GM18873 (cell line): ENCODE measurements at regions not wholly inside any gene's neighbourhood (a gene's known extent, or its start where the extent isn't known, plus 50 kb on each side); places are given as distances from the start of the nearest gene placed in this dataset.
"Not testable (repeated sequence)": the region's sequence is repeated elsewhere in the genome, so short reads cannot be mapped to it uniquely, and the experiment has no call there.

ENCODE experiments used
- ATAC-seq: cut with Tn5 transposase; IDR thresholded peaks from one replicate; pipeline ENCODE4 v1.9.1; 2021; ENCODE audit warnings: mild to moderate bottlenecking, moderate library complexity, moderate number of reproducible peaks; ENCODE audit not compliant: unreplicated experiment, low FRiP score

DNA sequence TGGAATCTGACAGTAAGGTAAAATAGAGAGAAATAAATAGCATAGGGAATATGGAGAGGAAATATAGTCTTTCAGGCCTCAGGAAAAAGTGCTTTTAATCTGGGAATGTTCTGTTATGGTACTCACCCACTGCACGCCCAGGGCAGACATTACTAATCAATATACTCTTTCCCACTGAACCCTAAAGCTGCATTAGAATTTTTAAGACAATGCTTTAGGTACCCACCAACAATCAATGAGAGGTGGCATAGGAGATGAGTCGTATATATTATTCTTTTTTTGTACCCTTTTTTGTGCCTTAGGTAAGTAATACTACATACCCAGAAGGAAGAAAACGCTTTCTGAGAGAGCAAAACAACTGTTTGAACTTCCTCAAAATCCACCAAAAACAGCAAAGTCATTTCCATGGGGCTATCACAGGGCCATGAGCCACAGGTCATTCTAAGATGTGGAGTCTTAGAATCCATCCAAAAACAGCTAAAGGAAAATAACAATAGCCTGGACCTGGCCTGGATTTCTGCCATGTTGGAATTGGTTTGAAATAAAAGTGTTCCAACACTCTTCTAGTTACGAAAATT, 542.1 kb downstream of the XYLT1 start:
- no peak for ATAC-seq

GRCh38 chr16:16930309-16931000, 540.3 kb downstream of the XYLT1 start:
- no peak for ATAC-seq

GRCh38 chr16:16933861-16934260, 536.9 kb downstream of the XYLT1 start:
- ATAC-seq = no peak

- no peak for ATAC-seq
Measured at GRCh38 chr16:16934660-16935059, 536.1 kb downstream of the XYLT1 start.

DNA sequence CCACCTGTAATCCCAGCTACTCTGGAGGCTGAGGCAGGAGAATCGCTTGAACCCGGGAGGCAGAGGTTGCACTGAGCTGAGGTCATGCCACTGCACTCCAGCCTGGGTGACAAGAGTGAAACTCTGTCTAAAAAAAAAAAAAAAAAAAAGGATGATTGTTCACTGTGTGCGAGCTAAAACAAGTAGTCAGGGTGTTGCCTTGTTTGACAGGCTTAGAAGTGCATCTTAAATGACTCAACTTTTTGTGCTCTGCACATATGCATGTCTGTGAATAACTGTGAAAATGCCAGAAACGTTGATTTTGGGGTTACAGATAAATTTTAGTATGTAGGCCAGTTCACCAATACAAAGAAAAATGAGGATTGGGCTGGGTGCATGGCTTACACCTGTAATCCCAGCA, 534.9 kb downstream of the XYLT1 start:
- not testable (repeated sequence) for ATAC-seq

DNA sequence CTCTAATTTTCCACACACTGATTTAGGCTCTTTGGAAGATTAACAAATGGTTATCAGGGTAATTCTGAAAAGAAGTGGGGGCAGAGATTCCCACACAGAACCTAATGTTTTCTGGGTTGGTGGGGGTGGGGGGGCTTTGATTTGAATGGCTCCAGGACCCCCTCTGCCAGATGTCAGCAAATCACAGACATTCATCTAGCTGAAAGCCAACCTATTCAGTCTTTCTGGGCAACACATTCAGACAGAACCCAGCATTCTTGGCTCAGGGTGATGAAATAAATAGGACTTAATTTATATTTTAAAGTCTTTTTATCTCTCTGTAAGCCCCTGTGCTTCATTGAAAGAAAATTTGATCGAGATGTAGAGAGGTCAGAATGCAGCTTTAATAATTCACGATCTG, 533.2 kb downstream of the XYLT1 start:
- ATAC-seq = no peak

DNA sequence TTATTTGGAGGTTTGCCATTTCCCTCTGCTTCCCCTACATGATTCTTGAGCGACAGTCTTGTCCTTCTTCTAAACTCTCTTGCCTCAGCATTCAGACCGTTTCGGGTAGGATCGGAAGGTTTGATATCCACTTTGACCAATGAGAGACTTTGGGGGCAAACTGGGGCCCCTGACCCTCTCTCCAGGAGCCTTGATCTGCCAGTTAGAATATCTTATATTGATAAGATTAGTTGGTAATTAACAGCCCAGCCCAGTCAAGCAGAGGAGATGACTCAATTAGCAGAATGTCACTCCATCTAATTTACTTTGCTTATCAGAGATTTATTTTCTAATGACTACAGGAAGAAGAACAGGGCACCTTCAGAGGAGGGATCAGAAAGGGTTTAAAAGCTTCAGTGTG, 532.8 kb downstream of the XYLT1 start:
- no peak for ATAC-seq

GRCh38 chr16:16938980-16939379, 531.8 kb downstream of the XYLT1 start:
- ATAC-seq = no peak

DNA sequence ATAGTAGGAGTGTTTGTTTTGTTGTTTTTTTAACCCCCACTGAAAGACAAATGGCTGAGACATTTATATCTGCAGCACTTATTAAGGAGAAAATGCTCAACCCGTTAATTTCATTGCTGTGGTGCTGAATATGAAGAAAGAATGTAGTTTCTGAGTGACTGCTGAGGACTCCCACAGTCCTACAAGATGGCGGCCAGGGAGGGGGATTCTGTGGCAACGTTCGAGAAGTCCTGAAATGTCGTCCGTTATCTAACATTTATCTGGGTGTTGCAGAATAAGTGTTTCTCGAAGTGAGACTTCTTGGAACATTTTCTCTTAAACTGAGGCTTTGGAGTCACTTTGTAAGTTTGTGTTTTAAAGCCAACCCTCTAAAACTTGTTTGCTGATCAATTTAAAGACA, 530.4 kb downstream of the XYLT1 start:
- ATAC-seq = no peak

DNA sequence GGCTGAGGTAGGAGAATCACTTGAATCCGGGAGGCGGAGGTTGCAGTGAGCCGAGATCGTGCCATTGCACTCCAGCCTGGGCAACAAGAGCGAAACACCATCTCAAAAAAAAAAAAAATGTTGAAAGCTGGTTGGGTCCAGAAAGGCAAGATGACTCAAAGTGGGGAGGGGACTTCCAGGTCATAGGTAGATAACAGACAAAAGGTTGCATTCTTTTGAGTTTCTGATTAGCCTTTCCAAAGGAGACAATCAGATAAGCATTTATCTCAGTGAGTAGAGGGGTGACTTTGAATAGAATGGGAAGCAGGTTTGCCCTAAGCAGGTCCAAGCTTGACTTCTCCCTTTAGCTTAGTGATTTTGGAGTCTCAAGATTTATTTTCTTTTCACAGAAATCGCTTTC, 527.9 kb downstream of the XYLT1 start:
- ATAC-seq = not testable (repeated sequence)

- ATAC-seq = no peak
Measured at GRCh38 chr16:16945207-16945606, 525.6 kb downstream of the XYLT1 start.

DNA sequence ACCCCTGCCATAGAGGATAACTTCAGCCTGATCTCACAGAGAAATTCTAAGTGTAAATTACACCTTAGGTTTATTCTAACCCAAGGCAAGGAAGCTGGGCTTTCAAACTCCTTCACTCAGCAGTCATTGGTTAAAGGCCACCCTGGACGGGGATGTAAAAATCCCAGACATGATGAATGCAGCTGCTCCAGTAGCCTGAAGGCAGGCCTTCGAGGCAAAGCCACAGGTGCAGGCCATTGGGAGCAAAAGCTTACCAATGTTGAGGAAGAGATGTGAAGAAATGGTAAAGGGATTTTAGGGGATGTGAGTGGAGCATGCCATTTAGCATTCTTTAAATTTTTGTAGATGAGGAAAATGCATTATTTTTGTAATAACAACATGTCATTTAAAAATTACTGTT, 514.4 kb downstream of the XYLT1 start:
- no peak for ATAC-seq

GRCh38 chr16:16960785-16961184, 510.0 kb downstream of the XYLT1 start:
- ATAC-seq = no peak

- no peak for ATAC-seq
Measured at GRCh38 chr16:16966439-16966838, 504.3 kb downstream of the XYLT1 start.

GRCh38 chr16:16971042-16971441, 499.7 kb downstream of the XYLT1 start:
- ATAC-seq = no peak

GRCh38 chr16:16972831-16973230, 497.9 kb downstream of the XYLT1 start:
- no peak for ATAC-seq

DNA sequence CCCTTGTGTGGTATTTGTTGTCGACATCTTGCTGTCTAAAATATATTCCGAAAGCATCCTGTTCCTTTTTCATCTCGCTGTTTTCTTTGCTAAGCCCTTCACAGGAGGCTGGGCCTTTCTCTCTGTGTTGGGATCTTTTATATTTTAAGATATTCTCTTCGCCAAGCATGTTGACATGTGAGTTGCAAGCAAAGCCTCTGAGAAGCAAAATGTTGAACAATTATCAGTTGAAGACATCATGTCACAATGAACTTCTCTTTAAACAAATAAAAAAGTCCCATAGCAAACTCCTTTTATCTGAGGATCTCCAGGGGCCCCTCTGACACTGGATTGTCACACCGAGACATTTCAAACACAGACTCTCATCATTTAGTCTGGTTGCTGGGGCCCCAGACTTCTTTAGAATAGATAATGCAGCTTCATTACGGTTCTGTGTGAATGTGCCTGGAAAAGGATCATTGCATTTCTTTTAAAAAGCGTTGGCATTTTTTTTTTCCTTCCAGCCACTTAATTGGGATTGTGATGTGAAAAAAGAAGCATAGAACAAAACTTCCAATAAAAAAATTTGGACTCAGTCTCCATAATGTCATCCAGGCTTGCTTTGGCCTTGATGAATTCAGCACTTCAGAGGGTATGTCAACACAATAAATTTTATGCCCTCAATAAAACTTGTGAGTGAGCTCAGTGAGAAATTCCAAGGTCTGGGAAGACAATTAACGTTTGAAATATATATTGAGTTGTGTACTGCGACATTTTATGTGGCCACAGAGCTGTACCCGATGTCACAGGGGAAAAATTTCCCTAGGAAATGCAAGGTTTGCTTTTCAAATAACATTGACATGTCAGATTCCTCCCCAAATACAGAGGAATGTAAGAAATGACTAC, 496.8 kb downstream of the XYLT1 start:
- ATAC-seq = no peak

- ATAC-seq = no peak
Measured at GRCh38 chr16:16982614-16983013, 488.1 kb downstream of the XYLT1 start.

DNA sequence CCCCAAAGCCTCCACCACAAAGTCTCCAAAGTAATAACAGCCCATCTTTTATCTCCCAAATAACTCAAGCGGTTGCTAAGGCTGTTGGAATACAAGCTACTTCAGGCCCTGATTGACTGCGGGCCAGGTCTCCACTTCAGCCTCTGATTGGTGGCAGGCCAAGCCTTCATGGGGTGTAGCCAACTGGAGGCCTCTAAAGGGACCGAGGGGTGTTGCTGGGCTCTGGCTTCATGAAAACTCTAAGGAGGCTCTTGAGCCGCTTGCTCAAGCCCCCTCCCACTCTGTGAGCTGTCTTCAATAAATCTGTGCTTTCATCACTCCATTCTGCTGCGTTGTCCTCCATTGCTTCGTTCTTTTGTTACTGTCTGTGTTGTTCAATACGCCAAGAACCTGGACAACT, 487.2 kb downstream of the XYLT1 start:
- no peak for ATAC-seq

DNA sequence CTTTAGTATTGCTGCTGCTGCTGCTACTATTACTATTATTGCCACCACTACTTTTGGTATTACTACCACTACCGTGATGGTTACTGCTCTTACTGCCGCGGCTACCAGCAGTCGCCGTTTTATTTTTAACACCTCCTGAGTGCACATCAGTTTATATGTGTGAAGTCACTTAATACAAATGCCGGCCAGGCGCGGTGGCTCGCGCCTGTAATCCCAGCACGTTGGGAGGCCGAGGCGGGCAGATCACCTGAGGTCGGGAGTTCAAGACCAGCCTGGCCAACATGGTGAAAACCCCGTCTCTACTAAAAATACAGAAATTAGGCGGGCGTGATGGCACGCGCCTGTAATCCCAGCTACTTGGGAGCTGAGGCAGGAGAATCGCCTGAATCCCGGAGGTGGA, 486.7 kb downstream of the XYLT1 start:
- not testable (repeated sequence) for ATAC-seq

GRCh38 chr16:16985707-16986106, 485.1 kb downstream of the XYLT1 start:
- ATAC-seq = no peak

GRCh38 chr16:16988963-16989362, 481.8 kb downstream of the XYLT1 start:
- no peak for ATAC-seq
